ENCODE measurements at regions not wholly inside any gene's neighbourhood (a gene's known extent, or its start where the extent isn't known, plus 50 kb on each side); places are given as distances from the start of the nearest gene placed in this dataset.

DNA sequence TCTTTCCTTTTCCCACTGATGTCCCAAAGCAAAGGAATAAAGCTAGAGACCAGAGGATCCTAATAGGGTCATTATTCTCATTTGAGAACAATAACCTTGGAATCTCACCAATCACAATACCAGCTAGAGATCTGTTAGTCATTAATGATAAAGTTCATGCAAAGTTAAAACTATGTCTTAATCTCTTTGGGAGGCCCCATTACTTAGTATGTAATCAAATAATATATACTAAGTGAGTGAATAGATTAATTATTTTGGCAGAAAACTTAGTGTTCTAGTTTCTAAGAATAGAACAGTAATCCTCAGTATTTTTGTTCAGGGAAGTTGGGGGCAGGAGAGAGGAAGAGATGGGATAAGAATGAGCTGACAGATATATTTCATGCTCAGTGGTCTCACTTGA, 227.2 kb downstream of the MTERF1 start:
- TF ChIP-seq, protein P1, sequence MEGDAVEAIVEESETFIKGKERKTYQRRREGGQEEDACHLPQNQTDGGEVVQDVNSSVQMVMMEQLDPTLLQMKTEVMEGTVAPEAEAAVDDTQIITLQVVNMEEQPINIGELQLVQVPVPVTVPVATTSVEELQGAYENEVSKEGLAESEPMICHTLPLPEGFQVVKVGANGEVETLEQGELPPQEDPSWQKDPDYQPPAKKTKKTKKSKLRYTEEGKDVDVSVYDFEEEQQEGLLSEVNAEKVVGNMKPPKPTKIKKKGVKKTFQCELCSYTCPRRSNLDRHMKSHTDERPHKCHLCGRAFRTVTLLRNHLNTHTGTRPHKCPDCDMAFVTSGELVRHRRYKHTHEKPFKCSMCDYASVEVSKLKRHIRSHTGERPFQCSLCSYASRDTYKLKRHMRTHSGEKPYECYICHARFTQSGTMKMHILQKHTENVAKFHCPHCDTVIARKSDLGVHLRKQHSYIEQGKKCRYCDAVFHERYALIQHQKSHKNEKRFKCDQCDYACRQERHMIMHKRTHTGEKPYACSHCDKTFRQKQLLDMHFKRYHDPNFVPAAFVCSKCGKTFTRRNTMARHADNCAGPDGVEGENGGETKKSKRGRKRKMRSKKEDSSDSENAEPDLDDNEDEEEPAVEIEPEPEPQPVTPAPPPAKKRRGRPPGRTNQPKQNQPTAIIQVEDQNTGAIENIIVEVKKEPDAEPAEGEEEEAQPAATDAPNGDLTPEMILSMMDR (IDR thresholded peaks at IDR 0.05; ENCODE audit: low read length), result no peak
- no peak for TF ChIP-seq EZH2 (IDR thresholded peaks at IDR 0.05; ENCODE audit: borderline replicate concordance, low read length)

All from OCI-LY1 (cell line).